Sigmoid colon (tissue), 3 donors: ENCODE measurements at regions not wholly inside any gene's neighbourhood (a gene's known extent, or its start where the extent isn't known, plus 50 kb on each side); places are given as distances from the start of the nearest gene placed in this dataset.

ENCODE experiments used
- CTCF ChIP-seq, 4 experiments: fragments of 450-650 bp in 3 of 4; fragments of 200-600 bp in 1 of 4; IDR thresholded peaks; one replicate each; pipeline ENCODE4 v1.5.1; 2016 to 2019; ENCODE audit warnings: antibody characterized with exemption in 4 of 4, mild to moderate bottlenecking in 3 of 4, moderate library complexity in 2 of 4
- POLR2A ChIP-seq, 2 donors: fragments of 450-650 bp; IDR thresholded peaks; one replicate each; pipeline ENCODE4 v1.6.1; 2016; ENCODE audit warnings: antibody characterized with exemption in 2 of 2, mild to moderate bottlenecking in 2 of 2, moderate library complexity in 2 of 2

DNA sequence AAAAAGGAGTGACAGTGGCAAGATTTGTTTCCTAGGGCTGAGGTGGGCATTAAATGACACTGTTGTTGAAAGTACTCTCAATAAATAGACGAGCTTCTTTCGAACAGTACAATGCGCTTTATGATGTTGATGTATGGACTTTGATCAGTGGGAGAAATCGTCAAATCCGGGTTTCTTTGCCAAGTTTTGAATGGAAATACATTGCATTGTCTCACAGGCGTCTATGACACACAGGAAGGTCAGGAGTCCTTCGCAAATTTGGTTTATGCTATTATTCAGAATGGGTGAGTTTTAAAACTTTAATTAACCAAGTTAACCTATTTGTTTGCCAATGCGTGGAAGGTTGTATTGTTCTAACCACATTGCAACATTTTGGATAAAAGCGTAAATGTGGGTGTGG is 547.3 kb upstream of the SLC35B3 start:
- TF ChIP-seq POLR2A (IDR thresholded peaks at IDR 0.05), result no peak
- no peak for TF ChIP-seq CTCF (IDR thresholded peaks at IDR 0.05)
